ENCODE measurements at regions not wholly inside any gene's neighbourhood (a gene's known extent, or its start where the extent isn't known, plus 50 kb on each side); places are given as distances from the start of the nearest gene placed in this dataset.

DNA sequence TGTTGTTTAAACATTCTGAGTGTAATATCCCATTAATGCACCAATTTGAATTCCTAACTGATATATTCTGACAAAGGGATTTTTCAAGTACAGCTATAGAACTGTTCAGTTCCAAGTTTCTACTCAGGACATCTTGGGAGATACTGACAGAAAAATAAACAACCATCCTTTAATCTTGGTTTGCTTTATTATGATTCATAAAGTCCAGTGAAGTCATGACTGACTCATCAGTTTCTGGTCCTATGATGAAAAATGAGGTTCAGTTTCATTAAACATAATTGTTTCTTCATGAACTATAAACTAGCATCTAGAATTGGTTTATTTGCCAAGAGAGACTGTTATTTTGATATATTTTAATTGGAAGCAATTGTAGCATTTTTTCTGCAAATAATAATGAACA, 896.2 kb downstream of the CCDC85A start:
- no peak for TF ChIP-seq POLR2A (IDR thresholded peaks at IDR 0.05)
- TF ChIP-seq CTCF (IDR thresholded peaks at IDR 0.05) = no peak
- Histone ChIP-seq H3K9me3 (no peaks in the 10 kb centered on the region), H3K36me3 (no peaks in the 10 kb centered on the region), H3K27ac (no peak overlapping the region), H3K4me1 (no peaks in the 10 kb centered on the region), H3K27me3 (no peaks in the 10 kb centered on the region), H3K4me3 (no peak overlapping the region)
- no peak for DNase-seq

GRCh38 chr2:57084697-57085281, 901.0 kb downstream of the CCDC85A start:
- Histone ChIP-seq H3K4me3 (no peak overlapping the region), H3K4me1 (no peaks in the 10 kb centered on the region), H3K36me3 (no peaks in the 10 kb centered on the region), H3K9me3 (no peaks in the 10 kb centered on the region), H3K27me3 (no peaks in the 10 kb centered on the region), H3K27ac (no peak overlapping the region)
- TF ChIP-seq POLR2A (IDR thresholded peaks at IDR 0.05) (no peak), CTCF (IDR thresholded peaks at IDR 0.05) (no peak)
- no peak for DNase-seq

DNA sequence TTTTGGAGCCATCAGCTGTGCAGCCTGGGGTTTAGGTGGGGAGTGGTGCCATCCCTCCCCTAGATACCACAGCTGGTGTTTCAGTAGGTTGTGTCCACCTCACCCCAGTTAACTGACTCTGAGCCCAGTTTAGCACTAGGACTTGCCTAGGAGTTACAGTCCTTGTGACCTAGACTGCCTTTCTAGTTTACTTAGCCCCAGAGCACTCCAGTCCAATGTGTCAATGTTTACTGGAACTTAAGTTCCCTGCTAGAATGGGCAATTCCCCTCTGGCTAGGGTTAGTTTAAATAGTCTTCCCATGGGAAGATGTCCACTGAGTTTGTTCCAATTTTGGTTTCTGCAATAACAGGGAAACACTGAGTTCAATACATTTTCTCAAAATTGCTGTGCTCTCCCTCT, 909.2 kb downstream of the CCDC85A start:
- no peak for TF ChIP-seq POLR2A (IDR thresholded peaks at IDR 0.05)
- no peak for TF ChIP-seq CTCF (IDR thresholded peaks at IDR 0.05)
- Histone ChIP-seq H3K4me3 (no peak overlapping the region), H3K27ac (no peak overlapping the region), H3K36me3 (no peaks in the 10 kb centered on the region), H3K4me1 (no peaks in the 10 kb centered on the region), H3K27me3 (no peaks in the 10 kb centered on the region), H3K9me3 (peaks cover 0 to 6% (median 2%) of the 10 kb centered on the region in 4 donors)
- no peak for DNase-seq

DNA sequence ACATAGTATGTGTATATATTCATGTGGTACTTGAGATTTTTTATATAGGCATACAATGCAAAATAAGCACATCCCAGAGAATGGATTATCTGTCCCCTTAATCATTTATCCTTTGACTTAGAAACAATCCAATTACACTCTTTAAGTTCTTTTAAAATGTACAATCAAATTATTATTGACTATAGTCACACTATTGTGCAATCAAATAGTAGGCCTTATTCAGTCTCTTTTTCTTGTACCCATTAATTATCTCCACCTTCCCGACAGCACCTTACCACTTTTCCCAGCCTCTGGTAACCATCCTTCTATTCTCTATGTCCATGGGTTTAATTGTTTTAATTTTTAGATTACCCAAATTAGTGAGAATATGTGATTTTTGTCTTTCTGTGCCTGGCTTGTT, 914.1 kb downstream of the CCDC85A start:
- no peaks in the 10 kb centered on the region for H3K36me3 ChIP-seq
- no peak overlapping the region for H3K27ac ChIP-seq
- no peak for DNase-seq
- TF ChIP-seq POLR2A (IDR thresholded peaks at IDR 0.05) = no peak
- TF ChIP-seq CTCF (IDR thresholded peaks at IDR 0.05) = no peak
- peaks cover 0 to 6% (median 0%) of the 10 kb centered on the region in 4 donors for H3K9me3 ChIP-seq
- no peaks in the 10 kb centered on the region for H3K4me1 ChIP-seq
- no peaks in the 10 kb centered on the region for H3K27me3 ChIP-seq
- H3K4me3 ChIP-seq = no peak overlapping the region

GRCh38 chr2:57100436-57100835, 916.6 kb downstream of the CCDC85A start:
- no peaks in the 10 kb centered on the region for H3K9me3 ChIP-seq
- no peak for DNase-seq
- H3K4me3 ChIP-seq = no peak overlapping the region
- TF ChIP-seq POLR2A (IDR thresholded peaks at IDR 0.05) = no peak
- no peak for TF ChIP-seq CTCF (IDR thresholded peaks at IDR 0.05)
- H3K4me1 ChIP-seq = no peaks in the 10 kb centered on the region
- no peak overlapping the region for H3K27ac ChIP-seq
- no peaks in the 10 kb centered on the region for H3K36me3 ChIP-seq
- H3K27me3 ChIP-seq = no peaks in the 10 kb centered on the region

- no peak overlapping the region for H3K27ac ChIP-seq
- H3K36me3 ChIP-seq = no peaks in the 10 kb centered on the region
- no peaks in the 10 kb centered on the region for H3K4me1 ChIP-seq
- H3K9me3 ChIP-seq = no peaks in the 10 kb centered on the region
- DNase-seq = no peak
- TF ChIP-seq POLR2A (IDR thresholded peaks at IDR 0.05) = no peak
- no peak for TF ChIP-seq CTCF (IDR thresholded peaks at IDR 0.05)
- no peaks in the 10 kb centered on the region for H3K27me3 ChIP-seq
- no peak overlapping the region for H3K4me3 ChIP-seq
These were observed 921.9 kb downstream of the CCDC85A start for GRCh38 chr2:57105694-57106093.
